Activated naive CD4-positive, alpha-beta T cell treated with anti-CD3 and anti-CD28 coated beads for 36 hours (primary cell): ENCODE measurements at regions not wholly inside any gene's neighbourhood (a gene's known extent, or its start where the extent isn't known, plus 50 kb on each side); places are given as distances from the start of the nearest gene placed in this dataset.
"Not testable (repeated sequence)": the region's sequence is repeated elsewhere in the genome, so short reads cannot be mapped to it uniquely, and the experiment has no call there.

ENCODE experiments used
- CTCF ChIA-PET: fragments of 350-600 bp; sonication (Branson Sonifier 250); formaldehyde crosslinking; loops from one replicate; lab custom pipeline; 2021; ENCODE audit warnings: antibody characterized with exemption; lab: Charles Lee
- DNase-seq: peaks from one replicate; pipeline ENCODE4 v3.0.0-alpha.2; 2020
- H3K27ac Mint-ChIP-seq: one replicate; pipeline ENCODE4 v1.8.0; 2021; ENCODE audit warnings: mild to moderate bottlenecking, mixed read lengths
- H3K27me3 Mint-ChIP-seq: one replicate; pipeline ENCODE4 v1.8.0; 2021; ENCODE audit warnings: low read depth, mixed read lengths
- H3K36me3 Mint-ChIP-seq: one replicate; pipeline ENCODE4 v1.8.0; 2021; ENCODE audit warnings: low read depth, mixed read lengths
- H3K4me1 Mint-ChIP-seq: one replicate; pipeline ENCODE4 v1.8.0; 2021; ENCODE audit warnings: low read depth, mixed read lengths
- H3K4me3 Mint-ChIP-seq: one replicate; pipeline ENCODE4 v1.8.0; 2021; ENCODE audit warnings: mild to moderate bottlenecking, moderate library complexity, mixed read lengths
- H3K9me3 Mint-ChIP-seq: one replicate; pipeline ENCODE4 v1.8.0; 2021; ENCODE audit warnings: mixed read lengths
- intact Hi-C: fragments of 100-400 bp; cut with micrococcal nuclease; formaldehyde crosslinking; loops from one replicate; pipeline ENCODE4 v1.15.1; 2023

DNA sequence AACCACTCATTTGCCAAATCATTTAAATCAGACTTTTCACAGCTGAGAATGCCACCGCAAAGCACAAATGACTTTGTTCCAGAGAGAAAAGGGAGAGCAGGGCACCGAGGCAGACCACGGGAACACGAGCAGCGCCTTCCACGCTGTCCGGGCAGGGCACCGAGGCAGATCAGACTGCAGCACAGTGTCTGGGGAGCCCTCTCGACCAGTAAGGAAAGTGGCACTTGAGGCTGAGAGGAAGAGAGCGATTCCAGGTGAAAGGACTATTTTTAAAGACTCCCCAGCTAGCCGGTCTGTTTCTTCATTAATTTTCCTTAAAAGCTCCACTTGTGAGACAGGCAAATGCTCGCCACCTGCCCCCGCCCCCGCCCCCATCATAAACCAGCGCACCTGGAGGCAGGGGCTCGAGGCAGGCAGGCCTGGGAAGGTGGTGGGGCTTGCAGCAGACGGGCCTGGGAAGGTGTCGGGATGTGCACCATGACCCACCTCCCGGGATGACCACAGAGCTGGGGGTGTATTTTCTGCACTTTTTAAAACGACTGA, 80.9 kb upstream of the CTDP1 start:
- no peak overlapping the region for H3K4me3 Mint-ChIP-seq
- H3K27ac Mint-ChIP-seq: no peak overlapping the region
- H3K9me3 Mint-ChIP-seq: no peaks in the 10 kb centered on the region
- H3K4me1 Mint-ChIP-seq: no peaks in the 10 kb centered on the region
- no peaks in the 10 kb centered on the region for H3K36me3 Mint-ChIP-seq
- intact Hi-C loops: no loop called here
- peaks cover 2% of the 10 kb centered on the region for H3K27me3 Mint-ChIP-seq
- no peak for DNase-seq
- CTCF ChIA-PET: no interaction called here

GRCh38 chr18:79599441-79599931, 80.1 kb upstream of the CTDP1 start:
- H3K9me3 Mint-ChIP-seq: no peaks in the 10 kb centered on the region
- no peaks in the 10 kb centered on the region for H3K4me1 Mint-ChIP-seq
- H3K27me3 Mint-ChIP-seq: peaks cover 2% of the 10 kb centered on the region
- no peak overlapping the region for H3K4me3 Mint-ChIP-seq
- H3K27ac Mint-ChIP-seq: no peak overlapping the region
- CTCF ChIA-PET: no interaction called here
- no peak for DNase-seq
- H3K36me3 Mint-ChIP-seq: no peaks in the 10 kb centered on the region
- intact Hi-C loops: no loop called here

- no peak overlapping the region for H3K27ac Mint-ChIP-seq
- H3K9me3 Mint-ChIP-seq: no peaks in the 10 kb centered on the region
- H3K4me1 Mint-ChIP-seq: no peaks in the 10 kb centered on the region
- intact Hi-C loops: no loop called here
- no peaks in the 10 kb centered on the region for H3K36me3 Mint-ChIP-seq
- H3K4me3 Mint-ChIP-seq: no peak overlapping the region
- DNase-seq: no peak
- CTCF ChIA-PET: no interaction called here
- peaks cover 1% of the 10 kb centered on the region for H3K27me3 Mint-ChIP-seq
Measured at GRCh38 chr18:79600141-79600540, 79.5 kb upstream of the CTDP1 start.

GRCh38 chr18:79600596-79600995, 79.0 kb upstream of the CTDP1 start:
- H3K4me3 Mint-ChIP-seq: no peak overlapping the region
- CTCF ChIA-PET: no interaction called here
- H3K27me3 Mint-ChIP-seq: no peaks in the 10 kb centered on the region
- no peak overlapping the region for H3K27ac Mint-ChIP-seq
- DNase-seq: no peak
- no peaks in the 10 kb centered on the region for H3K9me3 Mint-ChIP-seq
- H3K4me1 Mint-ChIP-seq: no peaks in the 10 kb centered on the region
- no peaks in the 10 kb centered on the region for H3K36me3 Mint-ChIP-seq
- intact Hi-C loops: no loop called here

GRCh38 chr18:79601234-79601633, 78.4 kb upstream of the CTDP1 start:
- Mint-ChIP-seq H3K4me3 (no peak overlapping the region), H3K36me3 (no peaks in the 10 kb centered on the region), H3K27me3 (no peaks in the 10 kb centered on the region), H3K27ac (no peak overlapping the region), H3K9me3 (no peaks in the 10 kb centered on the region), H3K4me1 (no peaks in the 10 kb centered on the region)
- CTCF ChIA-PET: interaction anchor here (0.6 to 1.2 kb wide), 2 partner anchors 8 to 241 kb away, joined by 3 read pairs; no protein-coding TSS in a partner anchor
- DNase-seq: no peak
- intact Hi-C loops: no loop called here

- intact Hi-C loops: no loop called here
- CTCF ChIA-PET: no interaction called here
- H3K4me3 Mint-ChIP-seq: no peak overlapping the region
Measured at GRCh38 chr18:79603321-79604204, 76.0 kb upstream of the CTDP1 start.

GRCh38 chr18:79604205-79604912, 75.2 kb upstream of the CTDP1 start:
- Mint-ChIP-seq H3K4me3 (no peak overlapping the region), H3K27me3 (no peaks in the 10 kb centered on the region), H3K36me3 (no peaks in the 10 kb centered on the region), H3K4me1 (no peaks in the 10 kb centered on the region), H3K27ac (no peak overlapping the region), H3K9me3 (no peaks in the 10 kb centered on the region)
- intact Hi-C loops: no loop called here
- DNase-seq: no peak
- CTCF ChIA-PET: no interaction called here

More at GRCh38 chr18:79603321-79604204, 76.0 kb upstream of the CTDP1 start:
- Mint-ChIP-seq H3K36me3 (no peaks in the 10 kb centered on the region), H3K27ac (no peak overlapping the region), H3K27me3 (no peaks in the 10 kb centered on the region), H3K4me1 (no peaks in the 10 kb centered on the region), H3K9me3 (no peaks in the 10 kb centered on the region)
- DNase-seq: no peak

- no peaks in the 10 kb centered on the region for H3K27me3 Mint-ChIP-seq
- intact Hi-C loops: no loop called here
- H3K4me3 Mint-ChIP-seq: no peak overlapping the region
- no peaks in the 10 kb centered on the region for H3K9me3 Mint-ChIP-seq
- no peaks in the 10 kb centered on the region for H3K36me3 Mint-ChIP-seq
- CTCF ChIA-PET: no interaction called here
- no peaks in the 10 kb centered on the region for H3K4me1 Mint-ChIP-seq
- DNase-seq: no peak
- H3K27ac Mint-ChIP-seq: no peak overlapping the region
Measured at GRCh38 chr18:79604913-79605880, 74.4 kb upstream of the CTDP1 start.

DNA sequence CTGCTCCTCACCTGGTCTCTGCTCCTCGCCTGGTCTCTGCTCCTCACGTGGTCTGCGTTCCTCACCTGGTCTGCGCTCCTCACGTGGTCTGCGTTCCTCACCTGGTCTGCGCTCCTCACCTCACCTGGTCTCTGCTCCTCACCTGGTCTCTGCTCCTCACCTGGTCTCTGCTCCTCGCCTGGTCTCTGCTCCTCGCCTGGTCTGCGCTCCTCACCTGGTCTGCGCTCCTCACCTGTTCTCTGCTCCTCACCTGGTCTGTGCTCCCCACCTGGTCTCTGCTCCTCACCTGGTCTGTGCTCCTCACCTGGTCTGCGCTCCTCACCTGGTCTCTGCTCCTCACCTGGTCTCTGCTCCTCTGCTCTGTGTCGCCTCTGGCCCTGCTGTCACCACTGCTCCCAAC, 73.5 kb upstream of the CTDP1 start:
- H3K36me3 Mint-ChIP-seq, CTCF ChIA-PET, H3K27ac Mint-ChIP-seq, H3K9me3 Mint-ChIP-seq, H3K4me3 Mint-ChIP-seq, H3K27me3 Mint-ChIP-seq, intact Hi-C loops, DNase-seq, H3K4me1 Mint-ChIP-seq: not testable (repeated sequence)

- Mint-ChIP-seq H3K36me3 (no peaks in the 10 kb centered on the region), H3K9me3 (no peaks in the 10 kb centered on the region), H3K27ac (no peak overlapping the region), H3K27me3 (no peaks in the 10 kb centered on the region), H3K4me3 (no peak overlapping the region), H3K4me1 (no peaks in the 10 kb centered on the region)
- CTCF ChIA-PET: no interaction called here
- intact Hi-C loops: no loop called here
- DNase-seq: no peak
Measured at GRCh38 chr18:79606621-79607331, 72.8 kb upstream of the CTDP1 start.

DNA sequence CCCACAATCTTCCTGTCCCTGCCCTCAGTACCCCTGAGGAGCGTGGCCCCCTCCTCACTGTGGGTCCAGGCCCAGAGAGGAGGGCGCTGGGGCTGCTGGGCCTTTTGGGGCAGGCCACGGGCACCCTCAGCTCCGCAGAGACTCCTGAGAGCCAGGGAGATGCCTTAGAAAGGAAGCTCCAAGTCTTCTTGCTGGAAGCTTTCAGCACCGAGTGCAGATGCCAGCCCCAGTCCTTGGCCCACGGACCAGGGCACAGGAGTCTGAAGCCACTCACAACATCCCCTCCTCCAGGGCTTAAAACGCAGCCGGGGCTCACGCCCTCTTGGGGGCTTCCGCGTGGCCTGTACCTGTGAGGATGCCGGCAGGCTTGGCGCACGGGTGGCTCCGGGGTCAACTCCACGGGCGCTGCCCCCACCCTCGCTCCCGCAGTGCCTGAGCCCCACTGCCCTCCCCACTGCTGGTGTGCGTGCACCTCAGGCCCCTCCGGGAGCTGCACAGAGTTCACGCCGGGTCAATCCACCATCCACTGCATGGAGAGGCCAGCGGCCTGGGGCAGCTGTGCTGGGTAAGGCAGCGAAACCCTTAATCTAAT, 72.1 kb upstream of the CTDP1 start:
- Mint-ChIP-seq H3K9me3 (no peaks in the 10 kb centered on the region), H3K27me3 (no peaks in the 10 kb centered on the region), H3K36me3 (no peaks in the 10 kb centered on the region), H3K27ac (no peak overlapping the region), H3K4me3 (no peak overlapping the region), H3K4me1 (no peaks in the 10 kb centered on the region)
- intact Hi-C loops: no loop called here
- CTCF ChIA-PET: no interaction called here
- DNase-seq: no peak
